ENCODE measurements at regions not wholly inside any gene's neighbourhood (a gene's known extent, or its start where the extent isn't known, plus 50 kb on each side); places are given as distances from the start of the nearest gene placed in this dataset.

DNA sequence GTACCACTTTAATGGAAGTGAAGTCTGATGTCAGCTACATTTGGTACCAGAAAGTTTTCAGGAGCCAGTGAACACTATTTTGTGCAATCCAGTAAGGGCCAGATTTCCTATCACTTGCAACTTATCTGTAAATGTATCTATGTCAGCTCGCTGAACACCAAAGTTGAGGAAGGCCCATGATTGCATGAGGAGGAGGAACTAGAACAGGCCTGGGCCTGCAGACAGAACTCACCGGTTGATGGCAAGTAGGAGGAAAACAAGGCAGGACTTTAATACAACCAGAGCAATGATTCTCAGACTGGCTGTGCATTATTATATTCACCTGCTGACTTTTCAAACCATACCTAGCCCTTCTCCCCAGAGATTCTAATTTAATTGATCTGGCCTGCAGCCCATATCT, 540.2 kb downstream of the CETN3 start:
- no peak overlapping the region for H3K4me3 ChIP-seq (ENCODE audit: low read depth, low read length)
- H3K27ac ChIP-seq (ENCODE audit: low read depth, low read length): no peak overlapping the region
- POLR2A ChIA-PET: no interaction called here
- DNase-seq (ENCODE audit: low read depth, low spot score): no peak
- no peaks in the 10 kb centered on the region for H3K9me3 ChIP-seq (ENCODE audit: control insufficient read depth, insufficient read depth, low read length)
- no peak for TF ChIP-seq CTCF (IDR thresholded peaks at IDR 0.05; ENCODE audit: low read depth, low read length)
- CTCF ChIA-PET: no interaction called here
- H3K27me3 ChIP-seq (ENCODE audit: control insufficient read depth, insufficient read depth, low read length): no peaks in the 10 kb centered on the region

DNA sequence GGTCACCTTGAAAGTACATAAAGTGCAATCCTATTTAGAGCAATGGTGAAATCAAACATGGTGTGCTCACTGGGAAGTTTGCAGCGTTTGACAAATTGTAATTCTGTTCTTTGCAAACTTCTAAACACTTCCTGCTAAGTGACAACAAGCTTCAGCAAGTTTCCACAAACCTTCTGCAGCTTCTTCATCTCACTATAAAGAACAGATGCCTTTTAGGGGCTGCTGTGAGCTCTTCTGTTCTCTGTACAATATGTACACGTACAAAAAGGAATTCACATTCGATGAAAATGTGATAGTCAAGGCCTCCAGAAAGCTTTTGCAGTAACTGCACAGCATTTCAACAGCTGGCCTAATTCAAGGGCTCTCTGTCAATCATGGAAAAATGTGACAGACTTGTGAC, 543.1 kb downstream of the CETN3 start:
- ChIA-PET POLR2A (no interaction called here), CTCF (no interaction called here)
- no peak for TF ChIP-seq CTCF (IDR thresholded peaks at IDR 0.05; ENCODE audit: low read depth, low read length)
- no peak overlapping the region for H3K27ac ChIP-seq (ENCODE audit: low read depth, low read length)
- no peaks in the 10 kb centered on the region for H3K9me3 ChIP-seq (ENCODE audit: control insufficient read depth, insufficient read depth, low read length)
- no peaks in the 10 kb centered on the region for H3K27me3 ChIP-seq (ENCODE audit: control insufficient read depth, insufficient read depth, low read length)
- no peak overlapping the region for H3K4me3 ChIP-seq (ENCODE audit: low read depth, low read length)
- DNase-seq (ENCODE audit: low read depth, low spot score): no peak

GRCh38 chr5:89864941-89865340, 544.6 kb downstream of the CETN3 start:
- Histone ChIP-seq H3K27me3 (ENCODE audit: control insufficient read depth, insufficient read depth, low read length) (no peaks in the 10 kb centered on the region), H3K4me3 (ENCODE audit: low read depth, low read length) (no peak overlapping the region), H3K9me3 (ENCODE audit: control insufficient read depth, insufficient read depth, low read length) (no peaks in the 10 kb centered on the region), H3K27ac (ENCODE audit: low read depth, low read length) (no peak overlapping the region)
- DNase-seq (ENCODE audit: low read depth, low spot score): no peak
- ChIA-PET POLR2A (no interaction called here), CTCF (no interaction called here)
- TF ChIP-seq CTCF (IDR thresholded peaks at IDR 0.05; ENCODE audit: low read depth, low read length): no peak

DNA sequence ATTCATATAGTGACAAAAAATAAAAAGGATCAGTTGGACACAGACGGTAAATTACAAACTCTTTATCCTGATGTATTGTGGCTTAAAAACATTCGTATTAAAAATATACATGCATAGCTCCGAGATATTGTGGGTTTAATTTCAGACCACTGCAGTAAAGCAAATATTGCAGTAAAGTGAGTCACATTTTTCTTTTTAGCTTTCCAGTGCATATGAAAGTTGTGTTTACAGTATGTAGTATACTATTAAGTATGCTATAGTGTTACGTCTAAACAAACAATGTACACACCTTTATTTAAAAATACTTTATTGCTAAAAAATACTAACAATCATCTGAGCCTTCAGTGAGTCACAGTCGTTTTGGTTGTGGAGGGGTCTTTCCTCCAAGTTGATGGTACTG, 551.8 kb downstream of the CETN3 start:
- Histone ChIP-seq H3K27me3 (ENCODE audit: control insufficient read depth, insufficient read depth, low read length) (no peaks in the 10 kb centered on the region), H3K4me3 (ENCODE audit: low read depth, low read length) (no peak overlapping the region), H3K9me3 (ENCODE audit: control insufficient read depth, insufficient read depth, low read length) (no peaks in the 10 kb centered on the region), H3K27ac (ENCODE audit: low read depth, low read length) (no peak overlapping the region)
- ChIA-PET POLR2A (no interaction called here), CTCF (no interaction called here)
- no peak for DNase-seq (ENCODE audit: low read depth, low spot score)
- no peak for TF ChIP-seq CTCF (IDR thresholded peaks at IDR 0.05; ENCODE audit: low read depth, low read length)

DNA sequence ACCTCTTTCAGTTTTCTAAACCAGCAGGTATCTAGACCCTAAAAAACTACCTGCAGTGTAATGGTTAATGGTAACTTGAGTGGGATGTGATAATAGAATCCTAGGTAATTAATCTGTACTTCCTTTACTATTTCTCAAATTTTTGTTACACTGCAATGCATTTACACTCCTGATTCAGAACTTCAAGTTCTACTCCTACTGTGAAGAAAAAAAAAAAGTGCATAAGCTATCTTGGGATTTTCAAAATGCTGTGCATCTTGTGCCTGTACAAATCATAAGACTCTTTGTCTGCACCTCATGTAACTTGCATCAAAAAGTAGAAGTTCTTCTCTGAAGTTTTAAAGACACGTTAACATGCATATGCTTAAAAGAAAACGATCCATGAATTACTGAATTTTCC, 554.1 kb downstream of the CETN3 start:
- no peaks in the 10 kb centered on the region for H3K27me3 ChIP-seq (ENCODE audit: control insufficient read depth, insufficient read depth, low read length)
- no peaks in the 10 kb centered on the region for H3K9me3 ChIP-seq (ENCODE audit: control insufficient read depth, insufficient read depth, low read length)
- no peak overlapping the region for H3K4me3 ChIP-seq (ENCODE audit: low read depth, low read length)
- ChIA-PET CTCF (no interaction called here), POLR2A (no interaction called here)
- H3K27ac ChIP-seq (ENCODE audit: low read depth, low read length): no peak overlapping the region
- no peak for DNase-seq (ENCODE audit: low read depth, low spot score)
- TF ChIP-seq CTCF (IDR thresholded peaks at IDR 0.05; ENCODE audit: low read depth, low read length): no peak

Measured in AG04450 (cell line).